DLD1 (cell line): ENCODE measurements at regions not wholly inside any gene's neighbourhood (a gene's known extent, or its start where the extent isn't known, plus 50 kb on each side); places are given as distances from the start of the nearest gene placed in this dataset.
"Not testable (repeated sequence)": the region's sequence is repeated elsewhere in the genome, so short reads cannot be mapped to it uniquely, and the experiment has no call there.

Experiments
- in situ Hi-C: cut with HindIII; loops from 2 replicates; pipeline ENCODE4 v1.10.0; 2017; ENCODE audit warnings: low sequenced_read_pairs

- in situ Hi-C loops = no loop called here
Measured at GRCh38 chr4:29113960-29114359, 1606.2 kb upstream of the PCDH7 start.

- in situ Hi-C loops = not testable (repeated sequence)
Measured at GRCh38 chr4:29117231-29117722, 1602.9 kb upstream of the PCDH7 start.

GRCh38 chr4:29121586-29121985, 1598.6 kb upstream of the PCDH7 start:
- in situ Hi-C loops = no loop called here

- in situ Hi-C loops = no loop called here
Measured at GRCh38 chr4:29128810-29129209, 1591.4 kb upstream of the PCDH7 start.

- in situ Hi-C loops = no loop called here
Measured at GRCh38 chr4:29131304-29131703, 1588.9 kb upstream of the PCDH7 start.

GRCh38 chr4:29142708-29143107, 1577.5 kb upstream of the PCDH7 start:
- in situ Hi-C loops = no loop called here

- in situ Hi-C loops = no loop called here
Measured at GRCh38 chr4:29151584-29151983, 1568.6 kb upstream of the PCDH7 start.

GRCh38 chr4:29153642-29154041, 1566.5 kb upstream of the PCDH7 start:
- in situ Hi-C loops = no loop called here

GRCh38 chr4:29175291-29175690, 1544.9 kb upstream of the PCDH7 start:
- in situ Hi-C loops = no loop called here

GRCh38 chr4:29199025-29199424, 1521.1 kb upstream of the PCDH7 start:
- in situ Hi-C loops = no loop called here

GRCh38 chr4:29199485-29199884, 1520.7 kb upstream of the PCDH7 start:
- in situ Hi-C loops = no loop called here

GRCh38 chr4:29213020-29213419, 1507.1 kb upstream of the PCDH7 start:
- in situ Hi-C loops = no loop called here

GRCh38 chr4:29220761-29221160, 1499.4 kb upstream of the PCDH7 start:
- in situ Hi-C loops = no loop called here

GRCh38 chr4:29224911-29225310, 1495.3 kb upstream of the PCDH7 start:
- in situ Hi-C loops = no loop called here

GRCh38 chr4:29240641-29241040, 1479.5 kb upstream of the PCDH7 start:
- in situ Hi-C loops = no loop called here

- in situ Hi-C loops = no loop called here
Measured at GRCh38 chr4:29243054-29243453, 1477.1 kb upstream of the PCDH7 start.

- in situ Hi-C loops = no loop called here
Measured at GRCh38 chr4:29243851-29244250, 1476.3 kb upstream of the PCDH7 start.

GRCh38 chr4:29259556-29259955, 1460.6 kb upstream of the PCDH7 start:
- in situ Hi-C loops = no loop called here

- in situ Hi-C loops = no loop called here
Measured at GRCh38 chr4:29262986-29263385, 1457.2 kb upstream of the PCDH7 start.

- in situ Hi-C loops = no loop called here
Measured at GRCh38 chr4:29276150-29276549, 1444.0 kb upstream of the PCDH7 start.

- in situ Hi-C loops = no loop called here
Measured at GRCh38 chr4:29277381-29277780, 1442.8 kb upstream of the PCDH7 start.

GRCh38 chr4:29278585-29278984, 1441.6 kb upstream of the PCDH7 start:
- in situ Hi-C loops = no loop called here

- in situ Hi-C loops = no loop called here
Measured at GRCh38 chr4:29289118-29289517, 1431.1 kb upstream of the PCDH7 start.

- in situ Hi-C loops = no loop called here
Measured at GRCh38 chr4:29295280-29295679, 1424.9 kb upstream of the PCDH7 start.
